Neural cell (in vitro differentiated cells): ENCODE measurements at regions not wholly inside any gene's neighbourhood (a gene's known extent, or its start where the extent isn't known, plus 50 kb on each side); places are given as distances from the start of the nearest gene placed in this dataset.

ENCODE experiments used
- H2AFZ ChIP-seq: fragments of 200-600, 300-800 bp; sonication (generic), shearing (Covaris generic); 2 replicates; pipeline ENCODE4 v1.6.0; 2014; ENCODE audit warnings: low read depth, mild to moderate bottlenecking, antibody characterized with exemption, low read length, moderate library complexity
- H3F3A ChIP-seq: fragments of 200-600 bp; shearing (Covaris generic); 2 replicates; pipeline ENCODE4 v1.6.1; 2016; ENCODE audit warnings: mild to moderate bottlenecking, moderate library complexity, mixed read lengths, antibody characterized with exemption, low read length; ENCODE audit not compliant: insufficient read depth, poor library complexity, severe bottlenecking
- H3K27ac ChIP-seq: fragments of 200-600, 300-800 bp; sonication (generic), shearing (Covaris generic); 2 replicates; pipeline ENCODE4 v1.5.1; 2014; ENCODE audit warnings: mild to moderate bottlenecking, low read length, moderate library complexity
- H3K27me3 ChIP-seq: fragments of 300-800, 200-600 bp; sonication (generic), shearing (Covaris generic); 2 replicates; pipeline ENCODE4 v1.6.0; 2014; ENCODE audit warnings: mild to moderate bottlenecking, low read depth, low read length, moderate library complexity; ENCODE audit not compliant: insufficient read depth
- H3K36me3 ChIP-seq: fragments of 300-800, 200-600 bp; sonication (generic), shearing (Covaris generic); 2 replicates; pipeline ENCODE4 v1.5.1; 2014; ENCODE audit warnings: mild to moderate bottlenecking, antibody characterized with exemption, low read length, moderate library complexity; ENCODE audit not compliant: insufficient read depth
- H3K4me2 ChIP-seq: fragments of 300-800, 200-600 bp; sonication (generic), shearing (Covaris generic); 2 replicates; pipeline ENCODE4 v1.6.0; 2014; ENCODE audit warnings: mild to moderate bottlenecking, low read length
- H3K4me3 ChIP-seq: fragments of 300-800, 200-600 bp; sonication (generic), shearing (Covaris generic); 2 replicates; pipeline ENCODE4 v1.5.1; 2014; ENCODE audit warnings: mild to moderate bottlenecking, low read length, moderate library complexity
- H3K79me2 ChIP-seq: fragments of 200-600 bp; shearing (Covaris generic); replicated peaks from 2 replicates; pipeline ENCODE4 v1.6.0; 2014; ENCODE audit warnings: mild to moderate bottlenecking, low read length, moderate library complexity; ENCODE audit not compliant: insufficient read depth
- H3K9ac ChIP-seq: fragments of 300-800, 200-600 bp; sonication (generic), shearing (Covaris generic); 2 replicates; pipeline ENCODE4 v1.6.1; 2016; ENCODE audit warnings: mild to moderate bottlenecking, low read length, mixed read lengths
- H3K9me2 ChIP-seq: fragments of 200-600 bp; shearing (Covaris generic); 2 replicates; pipeline ENCODE4 v1.6.1; 2016; ENCODE audit warnings: mild to moderate bottlenecking, low read length, mixed read lengths; ENCODE audit not compliant: insufficient read depth
- H3K9me3 ChIP-seq: fragments of 200-600, 300-800 bp; sonication (generic), shearing (Covaris generic); 2 replicates; pipeline ENCODE4 v1.6.1; 2016; ENCODE audit warnings: mild to moderate bottlenecking, mixed run types, low read length, moderate library complexity, mixed read lengths
- H4K20me1 ChIP-seq: fragments of 200-600 bp; shearing (Covaris generic); 2 replicates; pipeline ENCODE4 v1.6.1; 2016; ENCODE audit warnings: mild to moderate bottlenecking, mixed run types; ENCODE audit not compliant: insufficient read depth
- EP300 ChIP-seq: fragments of 450-650 bp; conservative IDR thresholded peaks from 2 replicates; pipeline ENCODE4 v1.6.1; 2014; ENCODE audit warnings: antibody characterized with exemption, mild to moderate bottlenecking, moderate library complexity; ENCODE audit not compliant: poor library complexity, severe bottlenecking
- EZH2 ChIP-seq: fragments of 200-600, 300-800 bp; shearing (Covaris generic), sonication (generic); IDR thresholded peaks from 2 replicates; pipeline ENCODE4 v1.6.1; 2014; ENCODE audit warnings: antibody characterized with exemption, low read length, borderline replicate concordance, mild to moderate bottlenecking; ENCODE audit not compliant: insufficient read depth, poor library complexity, severe bottlenecking
- MXI1 ChIP-seq: fragments of 450-650 bp; conservative IDR thresholded peaks from 2 replicates; pipeline ENCODE4 v1.6.1; 2014; ENCODE audit warnings: antibody characterized with exemption, mild to moderate bottlenecking; ENCODE audit not compliant: poor library complexity, severe bottlenecking
- POLR2AphosphoS5 ChIP-seq: IDR thresholded peaks from 2 replicates; pipeline ENCODE4 v1.6.1; 2012
- RAD21 ChIP-seq: fragments of 450-650 bp; conservative IDR thresholded peaks from 2 replicates; pipeline ENCODE4 v1.6.1; 2014; ENCODE audit warnings: antibody characterized with exemption, mild to moderate bottlenecking, moderate library complexity
- SMC3 ChIP-seq: fragments of 450-650 bp; conservative IDR thresholded peaks from 2 replicates; pipeline ENCODE4 v1.6.1; 2014; ENCODE audit warnings: antibody characterized with exemption, mild to moderate bottlenecking, moderate library complexity; ENCODE audit not compliant: poor library complexity
- TAF1 ChIP-seq: IDR thresholded peaks from 2 replicates; pipeline ENCODE4 v1.6.1; 2012; ENCODE audit warnings: low read depth
- TF ChIP-seq, protein P1 (sequence below): fragments of 450-650 bp; IDR thresholded peaks from 2 replicates; pipeline ENCODE4 v1.5.1; 2014; ENCODE audit warnings: antibody characterized with exemption, mild to moderate bottlenecking, moderate library complexity; ENCODE audit not compliant: poor library complexity, severe bottlenecking
- TF ChIP-seq, protein P2 (sequence below): IDR thresholded peaks from 2 replicates; pipeline ENCODE4 v1.6.1; 2012; ENCODE audit warnings: borderline replicate concordance

DNA sequence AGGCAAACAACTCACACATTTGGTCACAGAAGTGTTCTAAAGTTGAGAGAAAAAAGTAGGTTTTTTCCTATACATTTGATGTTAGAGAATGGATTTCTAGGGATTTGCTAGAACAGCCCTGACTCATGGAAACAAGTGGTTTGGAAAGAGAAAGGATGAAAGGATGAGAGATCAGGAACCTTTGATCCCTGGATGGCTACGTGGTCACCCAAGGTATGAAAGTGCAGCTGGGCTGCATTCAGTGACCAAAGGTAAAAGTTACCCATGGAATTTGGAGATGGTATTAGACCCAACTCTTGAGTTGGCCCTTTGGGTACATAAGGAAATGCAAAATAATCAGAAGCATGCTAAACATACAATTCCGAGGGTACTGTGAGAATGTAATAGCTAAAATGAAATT lies 61.3 kb upstream of the SPIN1 start:
- Histone ChIP-seq H2AFZ (no peak overlapping the region), H3K4me2 (no peak overlapping the region), H3K4me3 (no peak overlapping the region), H3K79me2 (no peaks in the 10 kb centered on the region), H3K27me3 (no peaks in the 10 kb centered on the region), H3K36me3 (no peaks in the 10 kb centered on the region), H3K9me2 (no peaks in the 10 kb centered on the region), H3F3A (no peaks in the 10 kb centered on the region), H3K27ac (no peak overlapping the region), H4K20me1 (no peaks in the 10 kb centered on the region), H3K9me3 (no peaks in the 10 kb centered on the region), H3K9ac (no peak overlapping the region)
- TF ChIP-seq POLR2AphosphoS5 = no peak
- TF ChIP-seq RAD21 = no peak
- TF ChIP-seq SMC3 = no peak
- no peak for TF ChIP-seq MXI1
- TF ChIP-seq TAF1 = no peak
- TF ChIP-seq, protein P1, sequence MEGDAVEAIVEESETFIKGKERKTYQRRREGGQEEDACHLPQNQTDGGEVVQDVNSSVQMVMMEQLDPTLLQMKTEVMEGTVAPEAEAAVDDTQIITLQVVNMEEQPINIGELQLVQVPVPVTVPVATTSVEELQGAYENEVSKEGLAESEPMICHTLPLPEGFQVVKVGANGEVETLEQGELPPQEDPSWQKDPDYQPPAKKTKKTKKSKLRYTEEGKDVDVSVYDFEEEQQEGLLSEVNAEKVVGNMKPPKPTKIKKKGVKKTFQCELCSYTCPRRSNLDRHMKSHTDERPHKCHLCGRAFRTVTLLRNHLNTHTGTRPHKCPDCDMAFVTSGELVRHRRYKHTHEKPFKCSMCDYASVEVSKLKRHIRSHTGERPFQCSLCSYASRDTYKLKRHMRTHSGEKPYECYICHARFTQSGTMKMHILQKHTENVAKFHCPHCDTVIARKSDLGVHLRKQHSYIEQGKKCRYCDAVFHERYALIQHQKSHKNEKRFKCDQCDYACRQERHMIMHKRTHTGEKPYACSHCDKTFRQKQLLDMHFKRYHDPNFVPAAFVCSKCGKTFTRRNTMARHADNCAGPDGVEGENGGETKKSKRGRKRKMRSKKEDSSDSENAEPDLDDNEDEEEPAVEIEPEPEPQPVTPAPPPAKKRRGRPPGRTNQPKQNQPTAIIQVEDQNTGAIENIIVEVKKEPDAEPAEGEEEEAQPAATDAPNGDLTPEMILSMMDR = no peak
- TF ChIP-seq EP300 = no peak
- no peak for TF ChIP-seq EZH2
- TF ChIP-seq, protein P2, sequence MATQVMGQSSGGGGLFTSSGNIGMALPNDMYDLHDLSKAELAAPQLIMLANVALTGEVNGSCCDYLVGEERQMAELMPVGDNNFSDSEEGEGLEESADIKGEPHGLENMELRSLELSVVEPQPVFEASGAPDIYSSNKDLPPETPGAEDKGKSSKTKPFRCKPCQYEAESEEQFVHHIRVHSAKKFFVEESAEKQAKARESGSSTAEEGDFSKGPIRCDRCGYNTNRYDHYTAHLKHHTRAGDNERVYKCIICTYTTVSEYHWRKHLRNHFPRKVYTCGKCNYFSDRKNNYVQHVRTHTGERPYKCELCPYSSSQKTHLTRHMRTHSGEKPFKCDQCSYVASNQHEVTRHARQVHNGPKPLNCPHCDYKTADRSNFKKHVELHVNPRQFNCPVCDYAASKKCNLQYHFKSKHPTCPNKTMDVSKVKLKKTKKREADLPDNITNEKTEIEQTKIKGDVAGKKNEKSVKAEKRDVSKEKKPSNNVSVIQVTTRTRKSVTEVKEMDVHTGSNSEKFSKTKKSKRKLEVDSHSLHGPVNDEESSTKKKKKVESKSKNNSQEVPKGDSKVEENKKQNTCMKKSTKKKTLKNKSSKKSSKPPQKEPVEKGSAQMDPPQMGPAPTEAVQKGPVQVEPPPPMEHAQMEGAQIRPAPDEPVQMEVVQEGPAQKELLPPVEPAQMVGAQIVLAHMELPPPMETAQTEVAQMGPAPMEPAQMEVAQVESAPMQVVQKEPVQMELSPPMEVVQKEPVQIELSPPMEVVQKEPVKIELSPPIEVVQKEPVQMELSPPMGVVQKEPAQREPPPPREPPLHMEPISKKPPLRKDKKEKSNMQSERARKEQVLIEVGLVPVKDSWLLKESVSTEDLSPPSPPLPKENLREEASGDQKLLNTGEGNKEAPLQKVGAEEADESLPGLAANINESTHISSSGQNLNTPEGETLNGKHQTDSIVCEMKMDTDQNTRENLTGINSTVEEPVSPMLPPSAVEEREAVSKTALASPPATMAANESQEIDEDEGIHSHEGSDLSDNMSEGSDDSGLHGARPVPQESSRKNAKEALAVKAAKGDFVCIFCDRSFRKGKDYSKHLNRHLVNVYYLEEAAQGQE = no peak

DNA sequence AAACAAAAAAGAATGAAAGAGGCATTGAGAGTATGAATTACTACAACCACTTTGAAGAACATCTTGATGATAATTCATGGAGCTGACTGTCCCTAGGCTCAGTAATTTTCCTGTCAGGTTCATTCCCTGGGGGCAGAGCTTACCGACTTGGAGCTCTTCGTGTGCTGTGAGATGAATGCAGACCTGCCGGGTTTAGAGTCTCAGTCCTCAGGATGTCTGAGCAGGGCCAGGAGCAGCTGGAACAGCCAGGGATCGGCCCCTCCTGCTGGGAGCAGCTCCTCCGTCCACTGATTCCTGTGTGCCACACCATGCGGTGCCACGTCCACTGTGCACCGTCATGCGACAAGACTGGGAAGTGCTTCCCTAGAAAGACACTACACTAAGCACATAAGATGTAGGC lies 62.2 kb upstream of the SPIN1 start:
- H4K20me1 ChIP-seq = no peaks in the 10 kb centered on the region
- no peak overlapping the region for H2AFZ ChIP-seq
- TF ChIP-seq POLR2AphosphoS5 (no peak), SMC3 (no peak), TAF1 (no peak), EP300 (no peak)
- TF ChIP-seq, protein P1 = no peak
- TF ChIP-seq, protein P2 = no peak
- no peaks in the 10 kb centered on the region for H3K79me2 ChIP-seq
- no peaks in the 10 kb centered on the region for H3F3A ChIP-seq
- no peaks in the 10 kb centered on the region for H3K27me3 ChIP-seq
- H3K36me3 ChIP-seq = no peaks in the 10 kb centered on the region
- H3K9ac ChIP-seq = no peak overlapping the region
- no peak overlapping the region for H3K27ac ChIP-seq
- H3K4me3 ChIP-seq = peak overlapping the region; percentile 3
- no peak overlapping the region for H3K4me2 ChIP-seq
- H3K9me2 ChIP-seq = no peaks in the 10 kb centered on the region
- no peaks in the 10 kb centered on the region for H3K9me3 ChIP-seq
